ENCODE measurements at regions not wholly inside any gene's neighbourhood (a gene's known extent, or its start where the extent isn't known, plus 50 kb on each side); places are given as distances from the start of the nearest gene placed in this dataset.

GRCh38 chr2:8296306-8296705 lies 385.6 kb upstream of the ID2 start:
- Histone ChIP-seq H3K9me2 (replicated peaks; ENCODE audit: insufficient read depth, low read length) (no peaks in the 10 kb centered on the region), H4K20me1 (ENCODE audit: insufficient read depth, low read depth, low read length) (no peaks in the 10 kb centered on the region), H3K36me3 (ENCODE audit: insufficient read depth, low read length) (no peaks in the 10 kb centered on the region), H3K4me1 (ENCODE audit: low read length) (peaks cover 12% of the 10 kb centered on the region), H3K79me2 (ENCODE audit: low read length) (no peaks in the 10 kb centered on the region), H3K9ac (ENCODE audit: low read length) (no peak overlapping the region), H3K9me3 (ENCODE audit: low read length) (no peaks in the 10 kb centered on the region), H3K4me3 (ENCODE audit: low read length) (no peak overlapping the region), H3K27me3 (ENCODE audit: low read length) (no peaks in the 10 kb centered on the region), H3K27ac (ENCODE audit: low read length) (no peak overlapping the region), H2AFZ (ENCODE audit: low read length) (no peak overlapping the region), H3K4me2 (ENCODE audit: low read depth, low read length, poor library complexity, severe bottlenecking) (no peak overlapping the region)
- DNase-seq = no peak

- DNase-seq = no peak
These were observed 384.3 kb upstream of the ID2 start for GRCh38 chr2:8297376-8298231.

GRCh38 chr2:8298783-8299182 lies 383.1 kb upstream of the ID2 start:
- DNase-seq = peak; percentile 68
- Histone ChIP-seq H3K4me3 (ENCODE audit: low read length) (no peak overlapping the region), H3K27ac (ENCODE audit: low read length) (no peak overlapping the region), H3K9ac (ENCODE audit: low read length) (no peak overlapping the region), H3K4me2 (ENCODE audit: low read depth, low read length, poor library complexity, severe bottlenecking) (no peak overlapping the region), H2AFZ (ENCODE audit: low read length) (no peak overlapping the region), H3K9me3 (ENCODE audit: low read length) (no peaks in the 10 kb centered on the region), H3K79me2 (ENCODE audit: low read length) (no peaks in the 10 kb centered on the region), H3K27me3 (ENCODE audit: low read length) (no peaks in the 10 kb centered on the region), H3K9me2 (replicated peaks; ENCODE audit: insufficient read depth, low read length) (no peaks in the 10 kb centered on the region), H3K4me1 (ENCODE audit: low read length) (peaks cover 33% of the 10 kb centered on the region), H4K20me1 (ENCODE audit: insufficient read depth, low read depth, low read length) (no peaks in the 10 kb centered on the region), H3K36me3 (ENCODE audit: insufficient read depth, low read length) (no peaks in the 10 kb centered on the region)

More at GRCh38 chr2:8297376-8298231, 384.3 kb upstream of the ID2 start:
- no peaks in the 10 kb centered on the region for H3K9me2 ChIP-seq (replicated peaks; ENCODE audit: insufficient read depth, low read length)
- no peak overlapping the region for H2AFZ ChIP-seq (ENCODE audit: low read length)
- H3K9me3 ChIP-seq (ENCODE audit: low read length) = no peaks in the 10 kb centered on the region
- H3K4me3 ChIP-seq (ENCODE audit: low read length) = no peak overlapping the region
- H3K4me2 ChIP-seq (ENCODE audit: low read depth, low read length, poor library complexity, severe bottlenecking) = no peak overlapping the region
- peaks cover 25% of the 10 kb centered on the region for H3K4me1 ChIP-seq (ENCODE audit: low read length)
- no peaks in the 10 kb centered on the region for H3K36me3 ChIP-seq (ENCODE audit: insufficient read depth, low read length)
- H3K27me3 ChIP-seq (ENCODE audit: low read length) = no peaks in the 10 kb centered on the region
- H3K9ac ChIP-seq (ENCODE audit: low read length) = no peak overlapping the region
- no peaks in the 10 kb centered on the region for H3K79me2 ChIP-seq (ENCODE audit: low read length)
- no peaks in the 10 kb centered on the region for H4K20me1 ChIP-seq (ENCODE audit: insufficient read depth, low read depth, low read length)
- no peak overlapping the region for H3K27ac ChIP-seq (ENCODE audit: low read length)

GRCh38 chr2:8300216-8300615 lies 381.6 kb upstream of the ID2 start:
- no peaks in the 10 kb centered on the region for H3K27me3 ChIP-seq (ENCODE audit: low read length)
- H3K79me2 ChIP-seq (ENCODE audit: low read length) = no peaks in the 10 kb centered on the region
- H3K4me1 ChIP-seq (ENCODE audit: low read length) = peaks cover 36% of the 10 kb centered on the region
- H4K20me1 ChIP-seq (ENCODE audit: insufficient read depth, low read depth, low read length) = no peaks in the 10 kb centered on the region
- no peak overlapping the region for H3K4me2 ChIP-seq (ENCODE audit: low read depth, low read length, poor library complexity, severe bottlenecking)
- no peak overlapping the region for H3K9ac ChIP-seq (ENCODE audit: low read length)
- no peak overlapping the region for H2AFZ ChIP-seq (ENCODE audit: low read length)
- no peaks in the 10 kb centered on the region for H3K9me3 ChIP-seq (ENCODE audit: low read length)
- no peaks in the 10 kb centered on the region for H3K9me2 ChIP-seq (replicated peaks; ENCODE audit: insufficient read depth, low read length)
- no peak for DNase-seq
- no peak overlapping the region for H3K4me3 ChIP-seq (ENCODE audit: low read length)
- H3K36me3 ChIP-seq (ENCODE audit: insufficient read depth, low read length) = no peaks in the 10 kb centered on the region
- H3K27ac ChIP-seq (ENCODE audit: low read length) = no peak overlapping the region

GRCh38 chr2:8300905-8301304 lies 381.0 kb upstream of the ID2 start:
- Histone ChIP-seq H4K20me1 (ENCODE audit: insufficient read depth, low read depth, low read length) (no peaks in the 10 kb centered on the region), H3K4me2 (ENCODE audit: low read depth, low read length, poor library complexity, severe bottlenecking) (no peak overlapping the region), H3K27ac (ENCODE audit: low read length) (no peak overlapping the region), H3K79me2 (ENCODE audit: low read length) (no peaks in the 10 kb centered on the region), H3K4me1 (ENCODE audit: low read length) (peaks cover 33% of the 10 kb centered on the region), H3K9ac (ENCODE audit: low read length) (no peak overlapping the region), H3K36me3 (ENCODE audit: insufficient read depth, low read length) (no peaks in the 10 kb centered on the region), H3K27me3 (ENCODE audit: low read length) (no peaks in the 10 kb centered on the region), H3K4me3 (ENCODE audit: low read length) (no peak overlapping the region), H3K9me2 (replicated peaks; ENCODE audit: insufficient read depth, low read length) (no peaks in the 10 kb centered on the region), H2AFZ (ENCODE audit: low read length) (no peak overlapping the region), H3K9me3 (ENCODE audit: low read length) (no peaks in the 10 kb centered on the region)
- no peak for DNase-seq

GRCh38 chr2:8303322-8303832 lies 378.5 kb upstream of the ID2 start:
- Histone ChIP-seq H3K27me3 (ENCODE audit: low read length) (no peaks in the 10 kb centered on the region), H4K20me1 (ENCODE audit: insufficient read depth, low read depth, low read length) (no peaks in the 10 kb centered on the region), H3K4me3 (ENCODE audit: low read length) (no peak overlapping the region), H3K9ac (ENCODE audit: low read length) (no peak overlapping the region), H3K79me2 (ENCODE audit: low read length) (no peaks in the 10 kb centered on the region), H3K27ac (ENCODE audit: low read length) (no peak overlapping the region), H3K9me2 (replicated peaks; ENCODE audit: insufficient read depth, low read length) (no peaks in the 10 kb centered on the region), H3K4me1 (ENCODE audit: low read length) (peaks cover 33% of the 10 kb centered on the region), H3K4me2 (ENCODE audit: low read depth, low read length, poor library complexity, severe bottlenecking) (peak overlapping the region; percentile 34), H2AFZ (ENCODE audit: low read length) (no peak overlapping the region), H3K9me3 (ENCODE audit: low read length) (no peaks in the 10 kb centered on the region), H3K36me3 (ENCODE audit: insufficient read depth, low read length) (no peaks in the 10 kb centered on the region)
- DNase-seq = peak; percentile 86

- Histone ChIP-seq H4K20me1 (ENCODE audit: insufficient read depth, low read depth, low read length) (no peaks in the 10 kb centered on the region), H3K9ac (ENCODE audit: low read length) (no peak overlapping the region), H3K27me3 (ENCODE audit: low read length) (no peaks in the 10 kb centered on the region), H3K27ac (ENCODE audit: low read length) (no peak overlapping the region), H2AFZ (ENCODE audit: low read length) (no peak overlapping the region), H3K4me1 (ENCODE audit: low read length) (peaks cover 23% of the 10 kb centered on the region), H3K36me3 (ENCODE audit: insufficient read depth, low read length) (no peaks in the 10 kb centered on the region), H3K79me2 (ENCODE audit: low read length) (no peaks in the 10 kb centered on the region), H3K4me2 (ENCODE audit: low read depth, low read length, poor library complexity, severe bottlenecking) (no peak overlapping the region), H3K4me3 (ENCODE audit: low read length) (no peak overlapping the region), H3K9me3 (ENCODE audit: low read length) (no peaks in the 10 kb centered on the region), H3K9me2 (replicated peaks; ENCODE audit: insufficient read depth, low read length) (no peaks in the 10 kb centered on the region)
- no peak for DNase-seq
These were observed 376.8 kb upstream of the ID2 start for GRCh38 chr2:8304821-8305766.

Data from Karpas-422 (cell line).